HG02970 (cell line): ENCODE measurements at regions not wholly inside any gene's neighbourhood (a gene's known extent, or its start where the extent isn't known, plus 50 kb on each side); places are given as distances from the start of the nearest gene placed in this dataset.

ENCODE experiments used
- ATAC-seq: cut with Tn5 transposase; IDR thresholded peaks from one replicate; pipeline ENCODE4 v1.9.1; 2021; ENCODE audit warnings: mild to moderate bottlenecking, moderate library complexity, moderate number of reproducible peaks; ENCODE audit not compliant: unreplicated experiment, low FRiP score

GRCh38 chr10:4075443-4075842 lies 290.4 kb upstream of the KLF6 start:
- no peak for ATAC-seq

GRCh38 chr10:4074545-4075407 lies 289.8 kb upstream of the KLF6 start:
- ATAC-seq: no peak

DNA sequence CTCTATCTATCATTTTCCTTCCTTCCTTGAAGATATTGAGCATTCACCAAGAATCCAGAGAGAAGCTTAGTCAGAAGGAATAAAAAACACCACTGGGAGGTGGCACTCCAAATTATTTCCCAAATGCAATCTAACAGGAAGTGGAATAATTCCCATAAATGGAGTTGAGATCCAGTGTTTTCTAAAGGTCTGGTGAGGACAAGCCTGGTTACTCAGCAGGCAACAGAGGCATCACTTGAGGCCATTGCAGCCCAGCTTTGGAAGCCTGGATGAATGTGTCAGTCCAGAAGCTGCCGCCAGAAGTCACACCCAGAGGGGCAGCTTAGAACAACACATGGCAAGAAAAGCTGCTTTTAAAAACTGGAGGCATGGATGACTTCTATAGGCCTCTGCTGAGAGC lies 288.9 kb upstream of the KLF6 start:
- ATAC-seq: no peak

- ATAC-seq: no peak
Measured at GRCh38 chr10:4070921-4071660, 286.1 kb upstream of the KLF6 start.

GRCh38 chr10:4070184-4070583 lies 285.2 kb upstream of the KLF6 start:
- ATAC-seq: no peak

- ATAC-seq: no peak
Measured at GRCh38 chr10:4069491-4069890, 284.5 kb upstream of the KLF6 start.

DNA sequence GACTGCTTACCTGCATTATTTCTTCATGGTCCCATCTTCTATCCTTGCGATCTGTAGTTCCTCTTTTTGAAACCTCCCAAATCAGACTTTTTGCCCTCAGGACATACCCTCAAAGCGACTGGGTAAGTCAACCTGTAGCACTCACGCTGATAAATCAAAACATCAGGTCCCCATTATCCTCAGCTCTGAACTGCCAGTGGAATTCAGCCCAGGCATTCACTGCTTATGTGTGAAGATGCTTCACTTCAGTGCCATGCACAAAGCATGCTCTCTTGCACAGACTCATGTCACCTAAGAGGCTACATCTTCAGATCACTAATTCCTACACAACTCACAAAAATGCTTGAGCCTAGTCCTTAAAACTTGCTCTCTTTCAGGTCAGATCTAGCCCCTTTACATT lies 283.6 kb upstream of the KLF6 start:
- ATAC-seq: no peak

DNA sequence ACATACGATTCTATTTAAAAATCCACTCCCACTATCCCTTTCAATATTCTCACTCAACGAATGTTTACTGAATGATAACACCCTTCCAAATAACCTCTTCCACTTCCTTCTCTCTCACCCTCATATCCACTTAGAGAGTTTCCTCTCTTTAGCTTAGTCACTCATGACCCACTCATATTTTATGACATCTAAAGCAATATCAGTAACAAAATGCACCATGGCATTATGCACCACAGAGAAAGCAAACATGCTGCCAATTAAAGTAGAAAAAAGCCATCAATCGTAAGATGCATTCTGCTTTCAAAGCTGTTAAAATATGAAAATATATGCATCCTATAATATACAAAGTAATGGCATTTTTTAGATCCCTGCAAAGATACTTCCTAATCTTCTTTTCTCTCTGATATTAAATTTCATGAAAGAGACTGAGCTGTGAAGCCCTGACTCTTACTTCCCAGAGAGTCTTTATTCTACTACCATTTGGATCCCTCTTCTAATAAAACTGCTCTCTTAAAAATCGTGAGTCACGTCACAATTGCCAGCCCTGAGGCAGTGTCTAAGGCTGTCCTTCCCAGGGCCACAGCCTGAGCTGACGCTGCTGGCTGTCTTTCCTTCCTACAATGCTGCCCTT lies 283.0 kb upstream of the KLF6 start:
- ATAC-seq: no peak

- ATAC-seq: no peak
Measured at GRCh38 chr10:4067531-4067930, 282.5 kb upstream of the KLF6 start.

GRCh38 chr10:4066581-4067390 lies 281.8 kb upstream of the KLF6 start:
- no peak for ATAC-seq

DNA sequence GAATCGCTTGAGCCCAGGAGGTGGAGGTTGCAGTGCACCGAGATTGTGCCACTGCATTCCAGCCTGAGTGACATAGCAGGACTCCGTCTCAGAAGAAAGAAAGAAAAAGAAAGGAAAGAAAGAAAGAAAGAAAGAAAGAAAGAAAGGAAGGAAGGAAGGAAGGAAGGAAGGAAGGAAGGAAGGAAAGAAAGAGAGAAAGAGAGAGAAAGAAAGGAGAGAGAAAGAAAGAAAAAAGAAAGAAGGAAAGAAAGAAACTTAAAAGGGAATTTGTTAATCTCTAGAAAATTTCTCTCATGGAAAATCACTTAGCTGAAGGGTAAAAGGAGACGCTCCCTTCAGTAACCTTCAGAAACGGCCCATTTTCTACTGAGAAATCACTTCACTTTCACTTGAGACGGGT lies 279.5 kb upstream of the KLF6 start:
- ATAC-seq: no peak

DNA sequence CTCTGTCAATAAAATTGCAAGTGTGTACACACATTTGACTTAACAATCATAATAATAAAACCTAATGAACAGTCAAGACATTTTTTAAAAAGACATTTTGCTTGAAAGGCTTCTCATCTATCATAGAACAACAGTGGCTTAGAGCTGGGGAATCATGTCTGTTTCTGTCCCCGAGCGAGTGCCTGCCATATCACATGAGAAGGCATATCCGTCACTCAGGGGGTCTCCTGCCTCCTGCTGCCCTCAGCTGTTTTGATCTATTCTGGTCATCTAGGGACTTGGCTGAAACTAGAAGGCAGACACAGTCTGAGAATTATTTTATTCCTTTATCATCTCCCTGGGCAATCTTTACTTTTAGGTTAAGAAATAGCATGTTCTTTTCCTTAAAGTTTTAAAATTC lies 278.7 kb upstream of the KLF6 start:
- ATAC-seq: no peak

GRCh38 chr10:4062751-4063150 lies 277.7 kb upstream of the KLF6 start:
- no peak for ATAC-seq

DNA sequence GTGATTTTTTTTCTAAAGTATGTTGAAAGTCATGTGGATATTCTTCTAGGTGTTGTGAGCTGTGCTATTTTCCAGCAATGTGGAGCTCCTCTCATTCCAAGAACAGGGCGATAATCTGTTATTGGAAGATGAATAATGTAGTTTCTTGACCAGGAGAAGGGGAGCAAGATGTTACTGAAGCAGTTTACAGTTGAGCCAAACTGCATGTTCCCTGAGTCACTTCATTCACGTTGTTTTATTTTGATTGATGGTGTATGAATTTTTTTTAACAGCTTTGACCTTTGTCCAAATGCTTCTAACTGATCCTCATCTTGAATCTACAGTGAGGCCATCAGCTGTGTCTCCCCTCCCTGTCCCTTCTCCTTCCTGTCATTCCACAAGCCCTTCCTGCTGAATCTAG lies 277.1 kb upstream of the KLF6 start:
- ATAC-seq: no peak

- ATAC-seq: no peak
Measured at GRCh38 chr10:4061441-4061951, 276.5 kb upstream of the KLF6 start.

GRCh38 chr10:4059471-4060138 lies 274.6 kb upstream of the KLF6 start:
- ATAC-seq: no peak

DNA sequence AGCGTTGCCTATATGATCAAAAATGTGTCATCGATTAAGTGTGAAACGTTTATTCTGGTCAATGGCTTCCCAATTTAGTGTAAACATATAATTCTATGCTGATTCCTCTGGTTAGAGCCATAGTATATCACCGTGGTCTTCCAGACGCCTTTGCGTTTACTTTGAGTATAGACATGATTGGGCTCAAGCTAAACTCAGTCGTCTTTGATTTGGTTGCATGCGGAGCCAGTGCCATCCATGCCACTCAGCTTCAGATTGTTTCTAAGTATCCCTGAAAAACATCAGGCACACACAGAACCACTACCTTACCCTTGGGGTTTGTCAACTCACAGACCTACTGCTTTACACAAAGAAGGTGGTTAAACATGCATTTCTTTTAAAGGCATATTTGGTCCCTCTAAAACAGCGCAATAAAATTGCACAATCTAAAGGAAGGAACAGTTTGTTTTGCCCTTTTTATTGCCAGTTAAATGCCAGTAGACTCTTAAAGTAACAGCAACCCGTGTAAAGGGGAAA lies 273.6 kb upstream of the KLF6 start:
- ATAC-seq: no peak

DNA sequence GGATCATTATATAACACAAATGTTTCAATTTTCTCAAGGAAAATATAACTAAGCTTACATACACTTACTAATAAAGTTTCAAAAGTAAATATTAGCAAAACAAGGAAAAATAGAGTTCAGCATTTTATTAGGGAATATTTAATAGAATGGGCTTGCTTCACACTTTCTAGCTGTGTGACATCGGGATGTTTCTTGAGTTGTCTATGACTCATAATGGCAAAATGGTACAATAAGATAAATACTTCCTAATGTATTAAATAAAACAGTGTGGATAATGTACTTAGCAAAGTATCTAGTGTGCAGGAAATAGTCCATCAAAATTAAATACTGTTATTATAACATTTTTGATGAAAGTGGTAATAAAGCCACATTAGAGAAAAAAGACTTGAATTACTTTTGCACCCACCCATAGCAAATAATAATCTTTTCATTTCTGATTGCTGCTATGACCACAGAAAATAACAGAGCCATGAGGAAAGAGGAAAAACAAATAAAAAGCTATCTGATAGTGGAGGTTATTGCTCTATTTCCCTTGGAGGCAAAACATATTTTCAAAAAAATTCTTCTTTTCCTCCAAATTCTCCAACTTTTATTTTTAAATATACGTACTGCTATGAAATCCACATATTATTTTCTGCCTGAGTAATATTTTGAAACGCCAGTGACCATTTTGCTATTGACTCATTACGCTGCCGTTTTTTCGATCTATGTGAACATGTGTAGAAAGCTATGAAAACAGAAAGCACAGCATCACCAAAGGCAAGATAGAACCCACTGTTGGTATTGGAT lies 272.9 kb upstream of the KLF6 start:
- ATAC-seq: no peak

DNA sequence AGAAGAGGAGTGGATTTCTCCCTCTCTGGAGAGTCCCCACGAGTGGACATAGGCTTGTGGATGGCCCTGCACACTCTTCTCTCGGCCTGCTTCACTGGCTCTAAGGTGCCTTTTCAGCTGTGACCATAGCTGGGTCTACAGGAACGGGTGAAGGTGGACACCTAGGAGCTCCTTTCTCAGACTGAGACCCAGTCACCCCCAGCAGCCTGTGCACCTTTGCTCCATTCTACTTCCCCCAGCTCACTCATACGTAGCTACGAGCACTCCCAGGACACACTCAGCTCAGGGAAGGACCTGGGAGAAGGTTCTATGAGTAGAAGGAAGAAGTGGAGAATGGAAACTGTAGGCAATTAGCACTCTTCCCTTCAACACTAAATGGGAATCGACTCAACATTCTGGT lies 272.0 kb upstream of the KLF6 start:
- ATAC-seq: no peak
